ENCODE measurements at regions not wholly inside any gene's neighbourhood (a gene's known extent, or its start where the extent isn't known, plus 50 kb on each side); places are given as distances from the start of the nearest gene placed in this dataset.

DNA sequence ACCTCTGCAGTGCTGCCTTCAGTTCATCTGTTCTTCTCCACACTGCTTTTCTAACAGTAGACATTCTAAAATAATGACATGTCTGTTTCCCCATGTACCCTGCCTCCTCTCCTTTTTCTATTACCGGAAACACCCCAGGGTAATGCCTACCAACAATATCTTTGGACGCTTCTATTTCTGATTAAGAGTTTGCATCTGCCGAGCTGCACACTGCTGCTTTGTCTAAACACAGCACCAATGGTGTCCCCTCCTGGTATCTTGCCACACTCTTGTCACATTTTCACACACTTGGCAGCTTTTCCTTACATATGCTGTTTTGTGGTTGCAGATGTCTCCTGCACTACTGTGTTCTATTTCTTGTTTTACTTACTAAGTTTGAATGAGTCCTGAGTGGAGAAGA is 288.8 kb downstream of the GRIA2 start:
- Histone ChIP-seq H3K9me2 (ENCODE audit: insufficient read depth) (no peaks in the 10 kb centered on the region), H3K4me3 (no peak overlapping the region), H3K79me2 (ENCODE audit: low read depth) (no peaks in the 10 kb centered on the region), H3K36me3 (ENCODE audit: low read depth) (no peaks in the 10 kb centered on the region), H3K9me3 (ENCODE audit: insufficient read depth, low read depth) (no peaks in the 10 kb centered on the region), H3K4me2 (no peak overlapping the region), H3K4me1 (replicated peaks; ENCODE audit: insufficient read depth) (no peaks in the 10 kb centered on the region), H2AFZ (no peak overlapping the region), H3F3A (ENCODE audit: insufficient read depth, low read depth) (no peaks in the 10 kb centered on the region), H3K27ac (no peak overlapping the region), H3K27me3 (ENCODE audit: insufficient read depth, low read depth) (no peaks in the 10 kb centered on the region), H4K20me1 (ENCODE audit: insufficient read depth) (no peaks in the 10 kb centered on the region)
- BruUV-seq (replicated peaks) = no TSS peak
- CTCF ChIA-PET = no interaction called here
- no peak for DNase-seq
- intact Hi-C loops (cut with micrococcal nuclease; ENCODE audit: unreplicated experiment) = no loop called here
- TF ChIP-seq EZH2 (IDR thresholded peaks at IDR 0.05; ENCODE audit: low read depth) = no peak
- TF ChIP-seq, protein P1, sequence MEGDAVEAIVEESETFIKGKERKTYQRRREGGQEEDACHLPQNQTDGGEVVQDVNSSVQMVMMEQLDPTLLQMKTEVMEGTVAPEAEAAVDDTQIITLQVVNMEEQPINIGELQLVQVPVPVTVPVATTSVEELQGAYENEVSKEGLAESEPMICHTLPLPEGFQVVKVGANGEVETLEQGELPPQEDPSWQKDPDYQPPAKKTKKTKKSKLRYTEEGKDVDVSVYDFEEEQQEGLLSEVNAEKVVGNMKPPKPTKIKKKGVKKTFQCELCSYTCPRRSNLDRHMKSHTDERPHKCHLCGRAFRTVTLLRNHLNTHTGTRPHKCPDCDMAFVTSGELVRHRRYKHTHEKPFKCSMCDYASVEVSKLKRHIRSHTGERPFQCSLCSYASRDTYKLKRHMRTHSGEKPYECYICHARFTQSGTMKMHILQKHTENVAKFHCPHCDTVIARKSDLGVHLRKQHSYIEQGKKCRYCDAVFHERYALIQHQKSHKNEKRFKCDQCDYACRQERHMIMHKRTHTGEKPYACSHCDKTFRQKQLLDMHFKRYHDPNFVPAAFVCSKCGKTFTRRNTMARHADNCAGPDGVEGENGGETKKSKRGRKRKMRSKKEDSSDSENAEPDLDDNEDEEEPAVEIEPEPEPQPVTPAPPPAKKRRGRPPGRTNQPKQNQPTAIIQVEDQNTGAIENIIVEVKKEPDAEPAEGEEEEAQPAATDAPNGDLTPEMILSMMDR (conservative IDR thresholded peaks at IDR 0.05) = no peak
- POLR2A ChIA-PET (ENCODE audit: unreplicated experiment) = no interaction called here

DNA sequence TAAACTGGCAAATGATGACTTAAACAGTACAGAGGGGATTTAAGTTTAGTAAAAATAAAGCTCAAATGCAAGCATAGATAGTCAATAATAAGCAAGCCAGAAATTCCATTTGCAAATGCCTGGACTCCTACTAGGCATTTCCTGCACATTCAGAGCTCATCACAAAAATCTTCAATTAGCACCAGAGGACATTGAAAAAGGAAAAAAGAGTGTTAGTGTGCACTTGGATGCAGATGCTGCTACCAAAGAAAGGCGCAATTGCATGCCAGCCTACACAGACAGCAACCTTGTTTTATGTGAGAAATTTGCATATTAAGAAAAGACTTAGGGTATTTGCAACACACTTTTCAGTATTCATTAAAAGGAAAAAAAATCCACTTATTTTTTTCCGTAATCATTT is 282.1 kb downstream of the GRIA2 start:
- ChIA-PET CTCF (no interaction called here), POLR2A (ENCODE audit: unreplicated experiment) (no interaction called here)
- intact Hi-C loops (cut with micrococcal nuclease; ENCODE audit: unreplicated experiment) = no loop called here
- H3K9me3 ChIP-seq (ENCODE audit: insufficient read depth, low read depth) = no peaks in the 10 kb centered on the region
- H3K27me3 ChIP-seq (ENCODE audit: insufficient read depth, low read depth) = no peaks in the 10 kb centered on the region
- no peaks in the 10 kb centered on the region for H3K79me2 ChIP-seq (ENCODE audit: low read depth)
- H3K4me1 ChIP-seq (replicated peaks; ENCODE audit: insufficient read depth) = no peaks in the 10 kb centered on the region
- H3K9me2 ChIP-seq (ENCODE audit: insufficient read depth) = no peaks in the 10 kb centered on the region
- H3K27ac ChIP-seq = no peak overlapping the region
- no peaks in the 10 kb centered on the region for H4K20me1 ChIP-seq (ENCODE audit: insufficient read depth)
- H2AFZ ChIP-seq = no peak overlapping the region
- no peak for DNase-seq
- H3F3A ChIP-seq (ENCODE audit: insufficient read depth, low read depth) = no peaks in the 10 kb centered on the region
- BruUV-seq (replicated peaks) = no TSS peak
- no peak overlapping the region for H3K4me2 ChIP-seq
- TF ChIP-seq, protein P1 (conservative IDR thresholded peaks at IDR 0.05) = no peak
- TF ChIP-seq EZH2 (IDR thresholded peaks at IDR 0.05; ENCODE audit: low read depth) = no peak
- H3K4me3 ChIP-seq = no peak overlapping the region
- no peaks in the 10 kb centered on the region for H3K36me3 ChIP-seq (ENCODE audit: low read depth)

- H3F3A ChIP-seq (ENCODE audit: insufficient read depth, low read depth) = no peaks in the 10 kb centered on the region
- no peaks in the 10 kb centered on the region for H3K36me3 ChIP-seq (ENCODE audit: low read depth)
- H4K20me1 ChIP-seq (ENCODE audit: insufficient read depth) = no peaks in the 10 kb centered on the region
- H3K9me2 ChIP-seq (ENCODE audit: insufficient read depth) = no peaks in the 10 kb centered on the region
- no peaks in the 10 kb centered on the region for H3K79me2 ChIP-seq (ENCODE audit: low read depth)
- H3K27me3 ChIP-seq (ENCODE audit: insufficient read depth, low read depth) = no peaks in the 10 kb centered on the region
- no peak overlapping the region for H3K4me2 ChIP-seq
- peaks cover 5% of the 10 kb centered on the region; the same call in 1 of the 2 replicates for H3K9me3 ChIP-seq (ENCODE audit: insufficient read depth, low read depth)
- H3K4me3 ChIP-seq = no peak overlapping the region
- H3K4me1 ChIP-seq (replicated peaks; ENCODE audit: insufficient read depth) = no peaks in the 10 kb centered on the region
- H3K27ac ChIP-seq = no peak overlapping the region
- BruUV-seq (replicated peaks) = no TSS peak
- TF ChIP-seq EZH2 (IDR thresholded peaks at IDR 0.05; ENCODE audit: low read depth) = no peak
- TF ChIP-seq, protein P1 (conservative IDR thresholded peaks at IDR 0.05) = no peak
- POLR2A ChIA-PET (ENCODE audit: unreplicated experiment) = no interaction called here
- intact Hi-C loops (cut with micrococcal nuclease; ENCODE audit: unreplicated experiment) = no loop called here
- CTCF ChIA-PET = no interaction called here
- no peak overlapping the region for H2AFZ ChIP-seq
- DNase-seq = no peak
These were observed 239.3 kb downstream of the GRIA2 start for GRCh38 chr4:157459785-157460184.

Data from PC-9 (cell line).